H9 (cell line): ENCODE measurements at regions not wholly inside any gene's neighbourhood (a gene's known extent, or its start where the extent isn't known, plus 50 kb on each side); places are given as distances from the start of the nearest gene placed in this dataset.

ENCODE experiments used
- DNase-seq: peaks from one replicate; pipeline ENCODE4 v3.0.0-alpha.2; 2017
- H2AFZ ChIP-seq: one replicate; pipeline ENCODE4 v1.6.1; 2013; ENCODE audit warnings: mild to moderate bottlenecking, low read length, control low read depth, moderate library complexity
- H2AK5ac ChIP-seq: 2 replicates; pipeline ENCODE4 v1.6.1; 2013; ENCODE audit warnings: low read length, control low read depth, mixed read lengths; ENCODE audit not compliant: insufficient read length
- H2BK120ac ChIP-seq: one replicate; pipeline ENCODE4 v1.6.1; 2013; ENCODE audit warnings: low read depth, mild to moderate bottlenecking, low read length, control low read depth, inconsistent platforms; ENCODE audit not compliant: poor library complexity, severe bottlenecking
- H2BK12ac ChIP-seq: 2 replicates; pipeline ENCODE4 v1.6.1; 2013; ENCODE audit warnings: low read length, control low read depth, mixed read lengths, low read depth; ENCODE audit not compliant: insufficient read length
- H2BK15ac ChIP-seq: 2 replicates; pipeline ENCODE4 v1.6.1; 2013; ENCODE audit warnings: low read depth, low read length, control low read depth
- H2BK20ac ChIP-seq: one replicate; pipeline ENCODE4 v1.6.1; 2013; ENCODE audit warnings: low read depth, mild to moderate bottlenecking, low read length, control low read depth, inconsistent platforms; ENCODE audit not compliant: poor library complexity, severe bottlenecking
- H2BK5ac ChIP-seq: 2 replicates; pipeline ENCODE4 v1.6.1; 2013; ENCODE audit warnings: low read length, control low read depth, mixed read lengths; ENCODE audit not compliant: insufficient read length
- H3K14ac ChIP-seq: 2 replicates; pipeline ENCODE4 v1.6.1; 2013; ENCODE audit warnings: low read length, control low read depth; ENCODE audit not compliant: insufficient read depth
- H3K18ac ChIP-seq: 2 replicates; pipeline ENCODE4 v1.6.1; 2013; ENCODE audit warnings: low read depth, mild to moderate bottlenecking, mixed read lengths, low read length, control low read depth; ENCODE audit not compliant: insufficient read length
- H3K23ac ChIP-seq: 2 replicates; pipeline ENCODE4 v1.6.1; 2013; ENCODE audit warnings: low read length, control low read depth, mixed read lengths, low read depth; ENCODE audit not compliant: insufficient read length
- H3K23me2 ChIP-seq: 2 replicates; pipeline ENCODE4 v1.6.1; 2013; ENCODE audit warnings: low read depth, mild to moderate bottlenecking, mixed read lengths, low read length, control low read depth; ENCODE audit not compliant: insufficient read length, poor library complexity, severe bottlenecking
- H3K27ac ChIP-seq: 2 replicates; pipeline ENCODE4 v1.5.1; 2013; ENCODE audit warnings: low read length, control low read depth, mixed read lengths, low read depth; ENCODE audit not compliant: insufficient read length
- H3K27me3 ChIP-seq: 2 replicates; pipeline ENCODE4 v1.6.1; 2013; ENCODE audit warnings: low read length, control low read depth, inconsistent platforms; ENCODE audit not compliant: insufficient read depth
- H3K4ac ChIP-seq: 2 replicates; pipeline ENCODE4 v1.6.1; 2013; ENCODE audit warnings: low read depth, mild to moderate bottlenecking, control low read depth, inconsistent platforms, low read length, moderate library complexity
- H3K4me1 ChIP-seq: 2 replicates; pipeline ENCODE4 v1.6.1; 2013; ENCODE audit warnings: low read length, control low read depth, inconsistent platforms; ENCODE audit not compliant: insufficient read depth
- H3K4me2 ChIP-seq: 2 replicates; pipeline ENCODE4 v1.6.1; 2013; ENCODE audit warnings: low read length, control low read depth, mixed read lengths; ENCODE audit not compliant: insufficient read length, insufficient read depth
- H3K56ac ChIP-seq: 2 replicates; pipeline ENCODE4 v1.6.1; 2013; ENCODE audit warnings: low read depth, mild to moderate bottlenecking, mixed read lengths, low read length, control low read depth; ENCODE audit not compliant: insufficient read length
- H3K79me1 ChIP-seq: 2 replicates; pipeline ENCODE4 v1.6.1; 2013; ENCODE audit warnings: low read depth, mild to moderate bottlenecking, moderate library complexity, low read length, control low read depth, inconsistent platforms; ENCODE audit not compliant: insufficient read depth, poor library complexity, severe bottlenecking
- H3K79me2 ChIP-seq: 2 replicates; pipeline ENCODE4 v1.6.1; 2013; ENCODE audit warnings: low read length, control low read depth, inconsistent platforms; ENCODE audit not compliant: insufficient read depth
- H3K9ac ChIP-seq: 2 replicates; pipeline ENCODE4 v1.6.1; 2013; ENCODE audit warnings: low read length, control low read depth, mixed read lengths; ENCODE audit not compliant: insufficient read length; ENCODE audit errors: extremely low read depth
- H3K9me3 ChIP-seq: one replicate; pipeline ENCODE4 v1.6.1; 2013; ENCODE audit warnings: low read depth, low read length, inconsistent platforms; ENCODE audit not compliant: control insufficient read depth
- H3T11ph ChIP-seq: one replicate; pipeline ENCODE4 v1.6.1; 2013; ENCODE audit warnings: mild to moderate bottlenecking, low read length, control low read depth, inconsistent platforms
- H4K20me1 ChIP-seq: one replicate; pipeline ENCODE4 v1.6.1; 2013; ENCODE audit not compliant: control insufficient read depth, insufficient read length, insufficient read depth
- H4K5ac ChIP-seq: 2 replicates; pipeline ENCODE4 v1.6.1; 2013; ENCODE audit warnings: low read depth, mild to moderate bottlenecking, mixed read lengths, low read length, control low read depth; ENCODE audit not compliant: insufficient read length
- H4K8ac ChIP-seq: replicated peaks from 2 replicates; pipeline ENCODE4 v1.6.1; 2013; ENCODE audit warnings: low read length, control low read depth, mixed read lengths, low read depth; ENCODE audit not compliant: insufficient read length
- H4K91ac ChIP-seq: 2 replicates; pipeline ENCODE4 v1.6.1; 2013; ENCODE audit warnings: low read depth, mild to moderate bottlenecking, moderate library complexity, mixed read lengths, low read length, control low read depth; ENCODE audit not compliant: insufficient read length
- H3K27ac Mint-ChIP-seq, 3 experiments: 2 replicates in 2 of 3; 3 replicates in 1 of 3; pipeline ENCODE4 v1.8.0; 2020 to 2021; ENCODE audit warnings: mixed read lengths in 3 of 3, mild to moderate bottlenecking in 1 of 3, moderate library complexity in 1 of 3
- H3K27me3 Mint-ChIP-seq: 2 replicates; pipeline ENCODE4 v1.8.0; 2021; ENCODE audit warnings: low read depth, mild to moderate bottlenecking, moderate library complexity, mixed read lengths
- H3K36me3 Mint-ChIP-seq, 3 experiments: 2 replicates in 2 of 3; 3 replicates in 1 of 3; pipeline ENCODE4 v1.8.0; 2020 to 2021; ENCODE audit warnings: low read depth in 3 of 3, mixed read lengths in 3 of 3; ENCODE audit not compliant: insufficient read depth in 1 of 3
- H3K4me1 Mint-ChIP-seq, 2 experiments: 2 replicates each; pipeline ENCODE4 v1.8.0; 2020; ENCODE audit warnings: mixed read lengths in 2 of 2
- H3K4me3 Mint-ChIP-seq, 2 experiments: 2 replicates in 1 of 2; 3 replicates in 1 of 2; pipeline ENCODE4 v1.8.0; 2020 to 2021; ENCODE audit warnings: mild to moderate bottlenecking in 2 of 2, mixed read lengths in 2 of 2, moderate library complexity in 1 of 2
- H3K9me3 Mint-ChIP-seq, 2 experiments: 2 replicates in 1 of 2; 3 replicates in 1 of 2; pipeline ENCODE4 v1.8.0; 2020; ENCODE audit warnings: mild to moderate bottlenecking in 2 of 2, mixed read lengths in 2 of 2, moderate library complexity in 1 of 2
- CTCF ChIP-seq: fragments of 200-600 bp; sonication (generic); conservative IDR thresholded peaks from 3 replicates; pipeline ENCODE4 v1.8.0; 2021; ENCODE audit warnings: antibody characterized with exemption, mild to moderate bottlenecking
- WGBS: extraction: QIAGEN DNeasy Blood & Tissue Kit; methylation state at CpG from one replicate; pipeline ENCODE4 v1.1.7; 2013; ENCODE audit warnings: missing lambda C conversion rate, low lambda C conversion rate, mixed read lengths; ENCODE audit not compliant: insufficient read length; ENCODE audit errors: extremely low coverage; 5-methylcytosine and 5-hydroxymethylcytosine counted together

DNA sequence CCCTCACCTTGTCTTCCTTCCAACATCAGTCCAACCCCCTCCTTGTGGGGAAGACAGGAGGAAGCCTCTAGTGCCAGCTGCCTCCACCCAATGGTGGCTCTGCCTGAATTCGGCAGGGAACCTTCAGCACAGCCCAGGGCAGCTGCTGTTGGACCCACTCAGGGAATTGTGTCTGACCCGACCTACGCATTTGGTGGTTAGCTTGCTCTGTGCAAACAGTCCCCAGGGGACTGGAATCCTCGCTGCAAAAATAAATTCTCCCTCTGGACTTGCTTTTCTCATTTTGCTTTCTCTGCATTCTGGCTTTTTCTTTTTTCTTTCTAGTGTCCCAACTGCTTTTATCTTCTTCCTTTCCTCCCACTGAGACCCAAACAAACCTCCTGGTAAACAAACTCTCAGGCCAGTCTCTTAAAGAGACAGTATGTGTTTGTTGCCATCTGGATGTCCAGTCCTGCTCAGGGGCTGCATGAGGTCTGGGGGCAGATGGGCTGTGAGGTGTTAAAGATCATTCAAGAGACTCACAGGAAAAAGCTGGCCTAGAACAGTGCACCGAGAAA is 137.7 kb upstream of the HAAO start:
- no CpG with 5 or more reads among the region's 5 CpGs for WGBS
- H3K14ac ChIP-seq: peak overlapping the region; percentile 1; the same call in 1 of the 2 replicates
- H3K4me1 Mint-ChIP-seq: peaks cover 63 to 74% of the 10 kb centered on the region in 2 experiments
- no peaks in the 10 kb centered on the region for H3K27me3 ChIP-seq
- no peaks in the 10 kb centered on the region for H3K79me2 ChIP-seq
- no peak overlapping the region for H2BK120ac ChIP-seq
- H3K9me3 Mint-ChIP-seq: no peaks in the 10 kb centered on the region
- H3K9me3 ChIP-seq: no peaks in the 10 kb centered on the region
- no peak overlapping the region for H3K4ac ChIP-seq
- 0 out of 5 replicates have a peak overlapping the region, but pooled peaks of 1 of the 2 experiments have one; percentile 2 for H3K4me3 Mint-ChIP-seq
- H2BK15ac ChIP-seq: no peak overlapping the region
- H2BK20ac ChIP-seq: no peak overlapping the region
- no peak overlapping the region for H3K56ac ChIP-seq
- no peak for TF ChIP-seq CTCF
- H2BK5ac ChIP-seq: no peak overlapping the region
- no peak overlapping the region for H2AFZ ChIP-seq
- H2BK12ac ChIP-seq: no peak overlapping the region
- no peak overlapping the region for H2AK5ac ChIP-seq
- peak overlapping the region; percentile 9 to 95 (median 47); a peak in 6 of 7 replicates for H3K27ac Mint-ChIP-seq
- H4K91ac ChIP-seq: no peak overlapping the region
- H3K23ac ChIP-seq: no peak overlapping the region
- H3K18ac ChIP-seq: no peak overlapping the region
- no peak overlapping the region for H3K9ac ChIP-seq
- no peak overlapping the region for H3K27ac ChIP-seq
- DNase-seq: no peak
- no peaks in the 10 kb centered on the region for H3K27me3 Mint-ChIP-seq
- H4K20me1 ChIP-seq: no peaks in the 10 kb centered on the region
- H4K5ac ChIP-seq: no peak overlapping the region
- no peak overlapping the region for H3T11ph ChIP-seq
- H3K4me2 ChIP-seq: no peak overlapping the region
- H3K36me3 Mint-ChIP-seq: no peaks in the 10 kb centered on the region
- peaks cover 8% of the 10 kb centered on the region; the same call in 1 of the 2 replicates for H3K4me1 ChIP-seq
- H4K8ac ChIP-seq: no peak overlapping the region
- no peaks in the 10 kb centered on the region for H3K79me1 ChIP-seq
- no peaks in the 10 kb centered on the region for H3K23me2 ChIP-seq
